Left lung (tissue), 4 donors: ENCODE measurements at regions not wholly inside any gene's neighbourhood (a gene's known extent, or its start where the extent isn't known, plus 50 kb on each side); places are given as distances from the start of the nearest gene placed in this dataset.
"Not testable (repeated sequence)": the region's sequence is repeated elsewhere in the genome, so short reads cannot be mapped to it uniquely, and the experiment has no call there.

Source experiments
- ATAC-seq: fragments of 200-7000 bp; cut with Tn5 transposase; one replicate; pipeline ENCODE4 v1.9.1; 2020; ENCODE audit warnings: moderate library complexity
- DNase-seq, 4 donors: peaks; one replicate each; pipeline ENCODE4 v3.0.0-alpha.2; 2013 to 2020
- H3K27ac ChIP-seq, 2 donors: fragments of 200-600 bp; sonication (generic) in 1 of 2; one replicate each; pipeline versions ENCODE4 v1.5.0 to v1.8.0; 2020 to 2021
- H3K27me3 ChIP-seq, 2 donors: fragments of 200-600 bp; sonication (generic) in 1 of 2; one replicate each; pipeline versions ENCODE4 v1.5.0 to v1.8.0; 2020 to 2021
- H3K36me3 ChIP-seq, 2 donors: fragments of 200-600 bp; sonication (generic) in 1 of 2; one replicate each; pipeline versions ENCODE4 v1.5.0 to v1.8.0; 2020 to 2021
- H3K4me1 ChIP-seq, 2 donors: fragments of 200-600 bp; one replicate each; pipeline ENCODE4 v1.8.0; 2021
- H3K4me3 ChIP-seq, 2 donors: fragments of 200-600 bp; sonication (generic) in 1 of 2; one replicate each; pipeline versions ENCODE4 v1.5.0 to v1.8.0; 2020 to 2021; ENCODE audit warnings: mild to moderate bottlenecking in 1 of 2
- H3K9me3 ChIP-seq, 2 donors: fragments of 200-600 bp; sonication (generic) in 1 of 2; one replicate each; pipeline versions ENCODE4 v1.5.0 to v1.8.0; 2020 to 2021
- intact Hi-C, 2 donors: fragments of 100-400 bp; cut with DNase I; formaldehyde crosslinking; loops; one replicate each; pipeline versions ENCODE4 v1.11.2 to v1.14.2; 2022
- TF ChIP-seq, protein P1 (sequence below), 2 donors: fragments of 200-600 bp; sonication (generic) in 1 of 2; IDR thresholded peaks; one replicate each; pipeline versions ENCODE4 v1.5.0 to v1.8.0; 2021; ENCODE audit warnings: antibody characterized with exemption in 2 of 2
- donor health status: DM: no; HTN: yes; CAD: no.
- donor health status: DM: no; HTN: no; CAD: no.

DNA sequence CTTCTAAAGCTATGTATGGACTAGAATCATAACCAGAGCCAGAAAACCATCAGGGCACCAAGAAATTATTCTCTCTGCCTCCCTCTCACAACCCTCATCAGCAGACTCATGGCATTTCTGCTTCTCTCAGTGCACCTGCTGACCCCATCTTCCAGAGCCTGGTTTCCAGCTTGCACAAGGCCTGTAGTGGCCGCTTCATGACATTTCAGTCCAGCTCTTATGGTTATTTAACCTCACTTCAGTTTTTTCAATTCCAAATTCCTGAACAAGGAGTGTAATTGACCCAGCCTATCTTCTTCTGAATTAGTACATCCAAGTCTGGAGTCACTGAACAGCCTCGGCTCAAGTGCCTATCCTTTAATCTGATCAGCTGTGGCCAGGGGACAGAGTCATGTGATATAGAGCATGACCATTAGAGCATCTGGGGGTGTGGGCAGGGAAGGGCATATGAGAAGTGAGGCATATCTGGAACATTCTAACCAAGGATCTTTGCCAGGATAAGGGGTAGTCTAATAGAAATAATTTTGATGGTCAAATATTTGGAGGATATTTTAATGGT is 97.2 kb upstream of the TMEM17 start:
- peak; percentile 79 for ATAC-seq
- Histone ChIP-seq H3K36me3 (no peaks in the 10 kb centered on the region), H3K4me1 (no peaks in the 10 kb centered on the region), H3K9me3 (peaks cover 0 to 9% of the 10 kb centered on the region in 2 donors), H3K27me3 (no peaks in the 10 kb centered on the region), H3K4me3 (no peak overlapping the region), H3K27ac (no peak overlapping the region)
- DNase-seq = no peak
- TF ChIP-seq, protein P1, sequence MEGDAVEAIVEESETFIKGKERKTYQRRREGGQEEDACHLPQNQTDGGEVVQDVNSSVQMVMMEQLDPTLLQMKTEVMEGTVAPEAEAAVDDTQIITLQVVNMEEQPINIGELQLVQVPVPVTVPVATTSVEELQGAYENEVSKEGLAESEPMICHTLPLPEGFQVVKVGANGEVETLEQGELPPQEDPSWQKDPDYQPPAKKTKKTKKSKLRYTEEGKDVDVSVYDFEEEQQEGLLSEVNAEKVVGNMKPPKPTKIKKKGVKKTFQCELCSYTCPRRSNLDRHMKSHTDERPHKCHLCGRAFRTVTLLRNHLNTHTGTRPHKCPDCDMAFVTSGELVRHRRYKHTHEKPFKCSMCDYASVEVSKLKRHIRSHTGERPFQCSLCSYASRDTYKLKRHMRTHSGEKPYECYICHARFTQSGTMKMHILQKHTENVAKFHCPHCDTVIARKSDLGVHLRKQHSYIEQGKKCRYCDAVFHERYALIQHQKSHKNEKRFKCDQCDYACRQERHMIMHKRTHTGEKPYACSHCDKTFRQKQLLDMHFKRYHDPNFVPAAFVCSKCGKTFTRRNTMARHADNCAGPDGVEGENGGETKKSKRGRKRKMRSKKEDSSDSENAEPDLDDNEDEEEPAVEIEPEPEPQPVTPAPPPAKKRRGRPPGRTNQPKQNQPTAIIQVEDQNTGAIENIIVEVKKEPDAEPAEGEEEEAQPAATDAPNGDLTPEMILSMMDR (IDR thresholded peaks at IDR 0.05) = no peak
- intact Hi-C loops = no loop called here

DNA sequence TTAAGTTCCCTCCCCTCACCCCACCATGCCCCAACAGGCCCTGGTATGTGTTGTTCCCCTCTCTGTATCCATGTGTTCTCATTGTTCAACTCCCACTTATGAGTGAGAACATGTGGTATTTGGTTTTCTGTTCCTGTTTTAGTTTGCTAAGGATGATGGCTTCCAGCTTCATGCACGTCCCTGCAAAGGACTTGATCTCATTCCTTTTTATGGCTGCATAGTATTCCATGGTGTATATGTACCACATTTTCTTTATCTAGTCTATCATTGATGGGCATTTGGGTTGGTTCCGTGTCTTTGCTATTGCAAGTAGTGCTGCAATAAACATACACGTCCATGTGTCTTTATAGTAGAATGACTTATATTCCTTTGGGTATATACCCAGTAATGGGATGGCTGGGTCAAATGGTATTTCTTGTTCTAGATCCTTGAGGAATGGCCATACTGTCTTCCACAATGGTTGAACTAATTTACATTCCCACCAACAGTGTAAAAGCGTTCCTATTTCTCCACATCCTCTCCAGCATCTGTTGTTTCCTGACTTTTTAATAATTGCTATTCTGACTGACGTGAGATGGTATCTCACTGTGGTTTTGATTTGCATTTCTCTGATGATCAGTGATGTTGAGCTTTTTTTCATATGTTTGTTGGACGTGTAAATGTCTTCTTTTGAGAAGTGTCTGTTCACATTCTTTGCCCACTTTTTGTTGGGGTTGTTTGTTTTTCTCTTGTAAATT is 93.8 kb upstream of the TMEM17 start:
- H3K4me3 ChIP-seq, H3K36me3 ChIP-seq, ATAC-seq, intact Hi-C loops, H3K4me1 ChIP-seq, H3K27me3 ChIP-seq, H3K9me3 ChIP-seq, DNase-seq, H3K27ac ChIP-seq: not testable (repeated sequence)

DNA sequence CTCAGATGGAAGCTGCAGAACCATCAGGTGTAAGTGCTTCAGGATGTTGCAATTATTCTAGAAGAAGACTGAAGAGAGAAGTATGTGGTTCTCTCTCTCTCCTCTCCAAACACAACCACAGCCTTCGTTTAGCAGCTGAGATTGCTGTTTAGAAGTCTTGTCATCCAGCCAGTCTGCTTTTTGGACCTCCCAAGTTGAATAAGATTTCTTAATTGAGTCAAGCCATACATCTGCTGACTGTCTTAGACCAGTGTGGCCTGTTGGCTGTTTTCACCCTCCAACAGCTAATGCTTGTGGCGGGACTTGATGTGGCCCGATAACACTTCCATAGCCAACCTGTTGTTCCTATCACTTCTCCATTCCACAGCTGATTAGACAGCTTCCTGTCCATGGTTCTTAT is 91.3 kb upstream of the TMEM17 start:
- peak; percentile 41 for ATAC-seq
- intact Hi-C loops = no loop called here
- H3K36me3 ChIP-seq = no peaks in the 10 kb centered on the region
- DNase-seq = peak in 2 of 4 donors; percentile 57 to 64
- H3K27me3 ChIP-seq = no peaks in the 10 kb centered on the region
- no peak overlapping the region for H3K27ac ChIP-seq
- H3K4me1 ChIP-seq = no peaks in the 10 kb centered on the region
- no peak overlapping the region for H3K4me3 ChIP-seq
- TF ChIP-seq, protein P1 (IDR thresholded peaks at IDR 0.05) = no peak
- no peaks in the 10 kb centered on the region for H3K9me3 ChIP-seq

- intact Hi-C loops = no loop called here
- Histone ChIP-seq H3K4me1 (no peaks in the 10 kb centered on the region), H3K27ac (no peak overlapping the region)
Measured at GRCh38 chr2:62596061-62596921, 90.3 kb upstream of the TMEM17 start.

GRCh38 chr2:62595474-62595873 is 89.5 kb upstream of the TMEM17 start:
- intact Hi-C loops = no loop called here
- no peak overlapping the region for H3K4me3 ChIP-seq
- H3K9me3 ChIP-seq = no peaks in the 10 kb centered on the region
- no peaks in the 10 kb centered on the region for H3K27me3 ChIP-seq
- ATAC-seq (no peak), DNase-seq (no peak)
- TF ChIP-seq, protein P1 (IDR thresholded peaks at IDR 0.05) = no peak
- H3K4me1 ChIP-seq = no peaks in the 10 kb centered on the region
- no peak overlapping the region for H3K27ac ChIP-seq
- H3K36me3 ChIP-seq = no peaks in the 10 kb centered on the region

More at GRCh38 chr2:62596061-62596921, 90.3 kb upstream of the TMEM17 start:
- Histone ChIP-seq H3K36me3 (no peaks in the 10 kb centered on the region), H3K4me3 (no peak overlapping the region), H3K9me3 (no peaks in the 10 kb centered on the region), H3K27me3 (no peaks in the 10 kb centered on the region)
- DNase-seq (peak in 1 of 4 donors; percentile 21), ATAC-seq (no peak)
- TF ChIP-seq, protein P1 (IDR thresholded peaks at IDR 0.05) = no peak
